ENCODE measurements at regions not wholly inside any gene's neighbourhood (a gene's known extent, or its start where the extent isn't known, plus 50 kb on each side); places are given as distances from the start of the nearest gene placed in this dataset.

- DNase-seq: no peak
These were observed 120.0 kb upstream of the PWP1 start for GRCh38 chr12:107565551-107565950.

- DNase-seq: no peak
These were observed 117.6 kb upstream of the PWP1 start for GRCh38 chr12:107567876-107568619.

GRCh38 chr12:107568718-107569117 lies 116.9 kb upstream of the PWP1 start:
- no peak for DNase-seq

GRCh38 chr12:107570721-107571120 lies 114.9 kb upstream of the PWP1 start:
- DNase-seq: no peak

- DNase-seq: no peak
These were observed 114.1 kb upstream of the PWP1 start for GRCh38 chr12:107571492-107571891.

GRCh38 chr12:107574691-107575090 lies 110.9 kb upstream of the PWP1 start:
- no peak for DNase-seq

GRCh38 chr12:107580750-107581618 lies 104.6 kb upstream of the PWP1 start:
- no peak for DNase-seq

GRCh38 chr12:107581619-107582015 lies 104.0 kb upstream of the PWP1 start:
- DNase-seq: no peak

GRCh38 chr12:107583551-107583950 lies 102.0 kb upstream of the PWP1 start:
- no peak for DNase-seq

- no peak for DNase-seq
These were observed 101.0 kb upstream of the PWP1 start for GRCh38 chr12:107584563-107584962.

GRCh38 chr12:107586256-107586970 lies 99.2 kb upstream of the PWP1 start:
- DNase-seq: no peak

GRCh38 chr12:107590413-107590812 lies 95.2 kb upstream of the PWP1 start:
- no peak for DNase-seq

- no peak for DNase-seq
These were observed 94.7 kb upstream of the PWP1 start for GRCh38 chr12:107590814-107591375.

GRCh38 chr12:107593713-107594381 lies 91.8 kb upstream of the PWP1 start:
- no peak for DNase-seq

- no peak for DNase-seq
These were observed 90.6 kb upstream of the PWP1 start for GRCh38 chr12:107594995-107595394.

GRCh38 chr12:107597695-107598410 lies 87.7 kb upstream of the PWP1 start:
- no peak for DNase-seq

GRCh38 chr12:107598906-107599305 lies 86.7 kb upstream of the PWP1 start:
- no peak for DNase-seq

- no peak for DNase-seq
These were observed 84.9 kb upstream of the PWP1 start for GRCh38 chr12:107600581-107601144.

- no peak for DNase-seq
These were observed 83.2 kb upstream of the PWP1 start for GRCh38 chr12:107602446-107602845.

GRCh38 chr12:107605293-107605692 lies 80.3 kb upstream of the PWP1 start:
- no peak for DNase-seq
